Prostate gland (tissue), 2 donors: ENCODE measurements at regions not wholly inside any gene's neighbourhood (a gene's known extent, or its start where the extent isn't known, plus 50 kb on each side); places are given as distances from the start of the nearest gene placed in this dataset.
A peak's percentile ranks its signal among the peaks of the same experiment; 100 is the strongest.

Experiments
- POLR2A ChIP-seq: fragments of 450-650 bp; IDR thresholded peaks from one replicate; pipeline ENCODE4 v1.6.1; 2016; ENCODE audit warnings: antibody characterized with exemption, mild to moderate bottlenecking
- POLR2AphosphoS5 ChIP-seq: sonication (generic); formaldehyde crosslinking; IDR thresholded peaks from one replicate; pipeline ENCODE4 v1.6.1; 2017; ENCODE audit warnings: antibody characterized with exemption
- TF ChIP-seq, protein P1 (sequence below), 4 experiments: fragments of 200-600 bp in 2 of 4; fragments of 450-650 bp in 2 of 4; sonication (generic) in 2 of 4; IDR thresholded peaks; 1 replicate in 3 of 4; 2 replicates in 1 of 4; pipeline ENCODE4 v1.5.1; 2016 to 2019; ENCODE audit warnings: antibody characterized with exemption in 4 of 4, mild to moderate bottlenecking in 2 of 4, moderate library complexity in 2 of 4

GRCh38 chr6:145214570-145214969 lies 520.8 kb downstream of the EPM2A start:
- TF ChIP-seq, protein P1, sequence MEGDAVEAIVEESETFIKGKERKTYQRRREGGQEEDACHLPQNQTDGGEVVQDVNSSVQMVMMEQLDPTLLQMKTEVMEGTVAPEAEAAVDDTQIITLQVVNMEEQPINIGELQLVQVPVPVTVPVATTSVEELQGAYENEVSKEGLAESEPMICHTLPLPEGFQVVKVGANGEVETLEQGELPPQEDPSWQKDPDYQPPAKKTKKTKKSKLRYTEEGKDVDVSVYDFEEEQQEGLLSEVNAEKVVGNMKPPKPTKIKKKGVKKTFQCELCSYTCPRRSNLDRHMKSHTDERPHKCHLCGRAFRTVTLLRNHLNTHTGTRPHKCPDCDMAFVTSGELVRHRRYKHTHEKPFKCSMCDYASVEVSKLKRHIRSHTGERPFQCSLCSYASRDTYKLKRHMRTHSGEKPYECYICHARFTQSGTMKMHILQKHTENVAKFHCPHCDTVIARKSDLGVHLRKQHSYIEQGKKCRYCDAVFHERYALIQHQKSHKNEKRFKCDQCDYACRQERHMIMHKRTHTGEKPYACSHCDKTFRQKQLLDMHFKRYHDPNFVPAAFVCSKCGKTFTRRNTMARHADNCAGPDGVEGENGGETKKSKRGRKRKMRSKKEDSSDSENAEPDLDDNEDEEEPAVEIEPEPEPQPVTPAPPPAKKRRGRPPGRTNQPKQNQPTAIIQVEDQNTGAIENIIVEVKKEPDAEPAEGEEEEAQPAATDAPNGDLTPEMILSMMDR (IDR thresholded peaks at IDR 0.05) = peak; percentile 20 to 67 (median 42)
- TF ChIP-seq POLR2AphosphoS5 = no peak
- no peak for TF ChIP-seq POLR2A
